Activated CD8-positive, alpha-beta memory T cell treated with anti-CD3 and anti-CD28 coated beads for 48 hours (primary cell): ENCODE measurements at regions not wholly inside any gene's neighbourhood (a gene's known extent, or its start where the extent isn't known, plus 50 kb on each side); places are given as distances from the start of the nearest gene placed in this dataset.
"Not testable (repeated sequence)": the region's sequence is repeated elsewhere in the genome, so short reads cannot be mapped to it uniquely, and the experiment has no call there.

ENCODE experiments used
- DNase-seq, 3 experiments: peaks; one replicate each; pipeline ENCODE4 v3.0.0-alpha.2; 2020; ENCODE audit warnings: low read depth in 2 of 3, low spot score in 2 of 3

DNA sequence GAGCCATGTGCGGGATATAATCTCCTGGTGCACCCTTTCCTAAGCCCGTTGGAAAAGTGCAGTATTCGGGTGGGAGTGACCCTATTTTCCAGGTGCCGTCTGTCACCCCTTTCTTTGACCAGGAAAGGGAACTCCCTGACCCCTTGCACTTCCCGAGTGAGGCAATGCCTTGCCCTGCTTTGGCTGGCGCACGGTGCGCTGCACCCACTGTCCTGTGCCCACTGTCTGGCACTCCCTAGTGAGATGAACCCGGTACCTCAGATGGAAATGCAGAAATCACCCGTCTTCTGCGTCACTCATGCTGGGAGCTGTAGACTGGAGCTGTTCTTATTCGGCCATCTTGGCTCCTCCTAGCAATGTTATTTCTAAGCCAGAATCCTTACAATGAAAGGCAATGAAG lies 121.1 kb downstream of the TAF11L14 start:
- DNase-seq = not testable (repeated sequence)

DNA sequence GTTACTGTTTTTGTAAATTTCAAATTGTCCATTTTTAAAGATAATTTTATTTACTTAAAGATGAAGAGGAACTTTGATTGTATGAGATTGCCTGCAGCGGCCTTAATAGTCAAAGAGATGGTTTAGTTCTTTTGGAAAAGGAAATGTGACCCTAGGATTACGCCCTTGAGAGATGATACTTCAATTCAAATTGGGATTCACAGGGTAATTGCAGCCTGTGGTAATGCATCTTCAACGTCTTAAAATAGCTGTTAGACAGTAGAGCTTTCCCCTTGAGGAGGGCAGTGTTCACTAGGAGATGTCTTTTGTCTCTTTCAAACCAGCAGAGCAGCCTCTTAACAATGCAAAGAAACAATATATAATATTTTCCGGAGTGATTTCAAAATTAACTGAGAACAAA lies 127.1 kb downstream of the TAF11L14 start:
- DNase-seq = no peak

DNA sequence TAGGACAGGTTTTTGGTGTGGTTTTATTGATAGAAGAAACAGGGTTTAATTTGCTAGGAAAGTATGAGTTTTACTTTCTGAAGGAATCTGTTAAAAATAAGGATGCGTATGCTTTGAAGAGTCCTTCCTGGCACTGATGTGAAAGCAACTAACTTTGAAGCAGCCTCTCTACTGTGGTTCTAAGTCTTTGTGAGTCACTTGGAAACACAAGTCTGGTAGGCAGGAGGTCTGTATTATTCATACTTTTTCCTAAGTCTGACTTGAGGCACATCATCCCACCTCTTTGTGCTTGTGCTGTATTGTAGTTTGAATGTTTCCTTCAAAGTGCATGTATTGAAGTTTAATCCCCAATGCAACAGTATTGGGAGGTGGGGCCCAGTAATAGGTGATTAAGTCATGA lies 129.0 kb downstream of the TAF11L14 start:
- DNase-seq = no peak

DNA sequence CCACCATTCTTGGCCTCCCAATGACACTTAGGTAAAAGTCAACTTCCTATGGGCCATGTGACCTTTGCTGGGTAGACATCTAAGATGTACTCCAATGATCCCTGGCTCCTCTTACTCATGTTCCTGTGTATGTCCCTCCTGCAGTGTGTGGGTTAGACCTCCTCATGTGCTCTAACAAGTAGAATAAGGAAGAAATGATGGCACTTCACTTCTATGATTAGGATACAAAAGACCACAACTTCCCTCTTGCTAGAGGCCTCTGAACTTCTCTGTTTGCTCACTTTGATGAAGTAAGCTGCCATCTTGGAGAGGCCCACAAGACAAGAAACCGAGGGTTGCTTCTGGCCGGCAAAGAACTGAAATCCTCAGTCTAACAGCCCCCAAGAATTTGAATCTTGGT lies 131.8 kb downstream of the TAF11L14 start:
- no peak for DNase-seq

DNA sequence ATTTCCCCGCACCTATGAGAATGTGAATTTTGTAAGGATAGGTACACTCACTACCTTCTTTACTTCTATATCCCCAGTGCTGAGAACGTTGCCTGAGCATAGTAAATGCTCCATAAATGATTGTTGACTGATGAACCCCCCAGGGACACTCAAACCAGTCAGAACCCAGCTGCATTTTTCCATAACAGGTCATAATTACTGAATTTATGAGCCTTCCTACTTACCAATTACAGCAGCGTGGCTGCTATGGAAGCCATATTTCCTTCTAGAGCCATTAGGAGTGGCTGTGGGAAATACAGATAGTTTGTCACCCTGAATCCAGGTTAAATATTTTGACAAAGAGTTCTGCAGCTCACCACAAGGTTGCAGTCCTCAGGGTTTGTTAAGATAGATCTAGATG lies 135.0 kb downstream of the TAF11L14 start:
- no peak for DNase-seq

DNA sequence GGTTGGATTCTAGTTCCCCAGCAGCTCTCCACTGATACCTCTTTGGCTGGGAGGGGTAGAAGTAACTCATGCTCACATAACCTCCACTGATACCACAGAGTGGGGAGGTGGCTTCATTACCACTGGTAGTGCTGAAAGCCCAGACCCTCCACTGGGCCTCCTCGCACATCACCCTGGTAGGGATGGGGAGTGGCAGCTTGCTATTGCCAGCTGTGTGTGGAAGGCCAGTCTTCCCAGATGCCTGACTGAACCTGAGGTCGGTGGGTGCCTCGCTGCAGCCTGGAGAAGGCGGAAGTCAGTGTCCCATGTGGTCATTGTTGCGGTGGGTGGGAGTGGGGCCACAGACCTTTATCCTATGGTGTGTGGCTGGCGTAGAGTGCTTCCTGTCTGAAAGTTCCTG lies 138.0 kb downstream of the TAF11L14 start:
- DNase-seq = no peak

DNA sequence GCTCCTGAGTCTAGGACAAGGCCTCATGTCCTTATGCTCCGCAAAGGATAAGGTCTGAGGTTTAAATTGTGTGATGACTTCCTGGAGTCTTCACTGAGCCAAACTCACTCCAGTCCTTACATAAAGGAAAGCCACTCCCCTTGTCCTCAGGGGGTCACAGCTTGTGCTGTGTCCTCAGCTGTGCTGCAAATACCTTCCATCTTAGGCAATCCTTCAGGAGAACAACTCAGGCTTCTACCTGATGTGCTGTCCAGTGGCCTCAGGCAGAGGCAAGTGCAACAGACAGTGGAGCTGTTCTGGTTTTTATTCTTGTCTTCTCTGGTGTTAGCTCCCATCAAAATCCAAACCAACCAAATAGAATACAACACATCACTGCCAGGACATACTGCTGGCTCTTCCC lies 151.5 kb downstream of the TAF11L14 start:
- DNase-seq = no peak

DNA sequence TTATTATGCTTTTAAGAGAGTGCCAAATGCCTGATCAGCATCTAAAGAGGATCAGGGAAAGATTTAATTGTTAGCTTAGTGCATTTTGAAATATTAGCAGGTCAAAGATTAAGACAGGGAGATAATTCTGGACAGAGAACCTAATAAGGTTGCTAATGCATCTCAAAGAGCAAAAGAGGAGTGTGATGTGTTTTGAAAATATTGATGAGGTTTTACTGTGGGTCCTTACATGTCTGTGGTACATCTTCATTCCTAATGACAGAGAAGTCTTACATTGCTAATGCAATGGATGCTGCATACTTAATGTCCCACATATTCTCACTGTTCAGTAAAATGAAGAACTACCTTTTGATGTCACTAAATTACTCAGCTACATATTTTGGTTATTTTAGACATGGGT lies 154.1 kb downstream of the TAF11L14 start:
- DNase-seq = no peak

DNA sequence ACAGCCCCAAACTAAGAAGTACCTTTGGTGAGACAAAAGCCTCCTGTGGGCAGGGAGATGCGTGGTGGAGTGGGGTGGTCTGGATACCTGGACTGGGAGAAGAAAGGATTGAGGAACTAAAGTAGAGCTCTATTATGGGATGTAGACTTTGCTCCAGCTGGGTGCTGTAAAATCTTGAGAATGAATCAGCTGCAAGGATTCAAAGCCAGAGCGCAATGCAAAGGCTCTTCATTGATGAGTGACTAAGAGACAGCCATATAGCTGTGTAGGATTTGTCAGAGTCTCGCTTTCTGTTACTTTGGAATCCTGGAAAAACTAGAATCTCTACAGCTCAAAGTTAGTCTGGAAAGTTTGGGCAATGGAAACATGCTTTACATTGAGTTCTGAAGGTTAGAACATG lies 159.9 kb downstream of the TAF11L14 start:
- DNase-seq = no peak

DNA sequence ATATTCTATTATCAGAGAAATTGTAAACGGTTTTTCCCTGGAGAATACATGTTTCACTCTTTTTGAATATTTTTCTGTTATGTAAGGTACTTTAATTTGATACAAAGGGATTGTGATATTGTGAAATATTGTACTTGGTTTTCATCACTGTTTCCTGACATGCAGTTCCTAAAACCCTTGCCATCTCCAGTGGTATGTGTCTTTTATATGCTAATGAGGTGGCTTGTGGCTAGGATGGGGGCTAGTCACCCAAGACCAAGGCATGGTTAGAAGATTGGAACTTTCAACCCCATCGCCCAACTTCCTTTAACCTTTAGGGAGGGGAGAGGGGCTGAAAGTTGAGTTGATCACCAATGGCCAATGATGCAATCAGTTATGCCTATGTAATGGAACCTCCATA lies 160.6 kb downstream of the TAF11L14 start:
- no peak for DNase-seq

DNA sequence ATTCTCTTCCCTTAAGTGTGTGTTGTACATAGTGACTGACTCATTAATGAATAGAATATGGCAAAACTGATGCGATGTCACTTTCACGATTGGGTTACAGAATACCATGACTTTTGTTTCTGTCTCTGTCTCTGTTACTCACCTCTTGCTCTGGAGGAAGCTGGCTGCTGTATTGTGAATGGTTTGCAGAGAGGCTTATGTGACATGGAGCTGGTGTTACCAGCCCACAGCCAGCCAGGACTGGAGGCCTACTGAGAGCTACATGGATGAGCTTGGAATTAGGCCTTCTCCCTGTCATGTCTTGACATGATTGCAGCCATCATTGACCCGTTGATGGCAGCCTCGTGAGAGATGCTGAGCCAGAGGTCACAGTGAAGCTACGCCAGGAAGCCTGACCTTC lies 161.9 kb downstream of the TAF11L14 start:
- no peak for DNase-seq

DNA sequence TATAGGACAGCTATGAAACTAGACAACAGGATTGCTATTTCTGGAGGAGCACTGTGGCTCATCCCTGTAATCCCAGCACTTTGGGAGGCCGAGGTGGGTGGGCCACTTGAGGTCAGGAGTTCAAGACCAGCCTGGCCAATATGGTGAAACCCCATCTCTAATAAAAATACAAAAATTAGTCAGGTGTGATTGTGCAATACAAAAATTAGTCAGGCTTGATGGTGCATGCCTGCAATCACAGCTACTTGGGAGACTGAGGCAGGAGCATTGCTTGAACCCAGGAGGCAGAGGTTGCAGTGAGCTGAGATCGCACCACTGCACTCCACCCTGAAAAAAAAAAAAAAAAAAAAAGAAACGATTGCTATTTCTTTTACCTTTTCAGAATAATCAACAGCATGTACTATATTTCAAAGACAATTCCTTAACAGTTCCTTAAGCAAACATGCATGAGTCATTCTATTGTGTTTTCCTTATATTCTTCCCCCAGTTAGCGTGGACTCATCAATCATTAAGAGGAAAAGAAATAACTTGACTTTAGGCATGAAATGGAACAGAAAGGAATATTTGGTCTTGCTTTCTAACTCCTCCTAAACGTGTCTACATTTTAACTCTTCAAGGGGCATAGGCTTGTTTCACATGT lies 162.6 kb downstream of the TAF11L14 start:
- no peak for DNase-seq

DNA sequence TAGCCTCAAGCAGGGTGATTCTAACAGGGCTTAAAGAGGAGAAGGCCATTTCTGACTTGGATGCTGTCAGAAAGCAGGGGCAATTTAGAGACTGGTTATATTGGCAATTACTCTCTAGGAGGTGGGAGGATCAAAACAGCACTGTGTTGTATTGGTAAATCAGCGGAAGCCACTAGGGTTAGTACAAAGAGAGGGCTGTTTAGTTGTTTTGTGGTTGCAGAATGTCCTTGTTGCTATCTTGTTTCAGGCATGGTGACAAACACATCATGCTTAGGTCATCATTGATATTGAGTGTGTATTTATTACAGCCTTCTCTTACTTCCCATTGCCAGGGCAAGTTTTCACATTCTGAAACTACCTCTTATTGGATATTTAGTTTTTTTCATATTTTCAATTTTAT lies 165.3 kb downstream of the TAF11L14 start:
- DNase-seq = no peak

DNA sequence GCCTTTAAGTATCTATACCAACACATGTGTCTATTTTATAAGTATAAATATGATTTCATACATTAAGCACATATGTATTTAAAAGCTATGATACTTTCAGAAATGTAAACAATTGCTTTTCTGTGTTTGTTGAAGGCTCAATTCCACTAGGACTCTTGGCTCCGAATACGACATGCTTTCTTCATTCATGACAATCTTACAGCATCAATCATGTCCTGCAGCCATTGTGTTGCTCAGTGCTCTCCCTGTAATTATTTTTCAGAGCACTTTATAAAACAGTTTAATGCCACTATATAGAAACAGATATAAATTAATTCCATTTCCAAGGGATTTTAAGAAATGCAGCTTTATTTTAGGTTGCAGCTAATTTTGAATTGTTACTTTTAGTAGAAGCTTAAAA lies 167.3 kb downstream of the TAF11L14 start:
- no peak for DNase-seq

DNA sequence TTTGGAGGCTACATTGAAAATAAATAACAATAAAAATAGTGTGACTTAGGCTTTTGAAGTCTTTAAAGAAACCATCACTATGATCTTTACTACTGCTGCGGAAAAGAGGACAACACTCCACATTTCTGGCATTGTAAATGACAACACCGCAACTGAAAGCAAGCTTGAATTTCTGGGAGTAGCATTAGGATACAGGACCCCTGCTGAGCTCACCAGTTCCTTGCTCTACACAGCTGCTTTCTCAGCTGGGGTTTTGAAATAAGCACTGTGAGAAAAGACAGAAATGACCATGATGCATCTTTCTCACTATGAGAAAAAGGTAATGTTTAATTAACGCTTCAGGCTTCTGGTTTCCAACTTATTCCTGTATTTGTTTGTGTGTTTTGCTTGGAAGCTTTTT lies 168.0 kb downstream of the TAF11L14 start:
- DNase-seq = no peak

DNA sequence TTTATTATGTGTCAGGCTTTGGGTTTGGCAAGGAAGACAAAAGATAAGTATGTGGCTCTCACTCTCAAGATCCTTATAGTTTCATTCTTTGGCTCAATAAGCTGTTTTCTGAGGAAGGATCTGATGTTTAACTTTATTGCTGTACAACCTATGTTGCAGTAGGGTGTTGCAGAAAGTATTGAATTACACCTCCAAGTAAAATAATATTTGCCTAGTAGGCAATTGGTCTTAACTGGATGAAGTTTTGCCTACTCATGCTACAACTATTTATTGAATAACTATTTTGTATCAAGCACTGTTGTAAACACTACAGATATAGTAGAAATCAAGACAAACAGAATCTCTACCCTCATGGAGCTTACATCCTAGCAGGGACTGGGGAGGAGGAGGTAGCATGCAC lies 169.7 kb downstream of the TAF11L14 start:
- no peak for DNase-seq

DNA sequence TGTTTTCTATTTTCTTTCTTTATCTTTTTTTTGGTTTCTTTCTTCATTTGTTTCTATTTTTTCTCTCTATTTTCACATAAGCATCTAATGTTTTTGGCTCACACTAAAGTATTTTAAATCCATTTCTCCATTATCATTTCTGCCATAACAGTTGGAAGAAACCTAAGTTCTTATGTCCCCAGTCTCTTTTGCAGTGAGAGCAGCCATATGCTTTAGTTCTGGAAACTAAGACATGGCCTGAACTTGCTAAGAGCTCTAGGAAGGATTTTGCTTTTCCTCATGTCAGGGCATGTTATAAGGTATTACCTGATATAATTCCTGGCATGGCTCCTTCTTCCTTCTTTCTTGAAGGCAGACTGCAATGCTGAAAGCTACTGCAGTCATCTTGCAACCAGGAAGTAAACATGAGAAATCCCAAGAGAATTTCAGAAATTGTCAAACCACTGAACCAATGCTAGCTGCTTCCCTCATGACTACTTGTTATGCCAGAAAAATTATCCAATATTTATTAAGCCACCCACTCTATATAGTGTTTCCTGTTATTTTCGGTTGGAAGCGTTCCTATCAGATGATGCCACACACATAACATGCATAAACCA lies 171.1 kb downstream of the TAF11L14 start:
- DNase-seq = no peak

DNA sequence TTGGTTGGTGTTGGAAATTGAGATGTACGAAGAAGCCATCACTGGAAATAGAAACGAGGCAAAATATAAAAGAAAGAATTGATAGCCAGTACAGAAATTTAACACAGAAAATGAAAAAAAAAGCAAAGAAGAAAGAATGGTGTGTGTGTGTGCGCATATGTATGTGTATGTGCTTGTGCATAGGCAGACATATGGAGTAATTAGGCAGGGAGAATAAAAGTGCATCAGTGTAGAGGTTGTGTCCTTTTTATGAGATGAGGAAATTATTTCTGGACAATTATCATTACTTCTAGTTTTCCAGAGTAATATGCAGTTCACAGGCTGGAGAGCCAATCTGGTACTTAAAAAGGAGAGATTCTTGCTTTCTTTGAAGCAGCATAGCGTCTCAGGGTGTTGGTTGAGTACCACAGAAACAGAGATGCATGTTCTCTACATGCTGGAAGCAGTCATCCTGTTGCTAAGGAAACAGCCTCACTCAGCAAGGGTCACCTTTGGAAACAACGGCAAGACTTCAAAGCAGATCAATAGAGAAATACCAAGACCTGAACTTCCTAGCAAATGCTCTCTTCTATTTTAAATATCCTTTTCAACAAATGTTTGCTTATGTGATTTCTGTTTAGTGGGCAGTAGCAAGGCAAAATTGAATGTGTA lies 172.7 kb downstream of the TAF11L14 start:
- DNase-seq = no peak

DNA sequence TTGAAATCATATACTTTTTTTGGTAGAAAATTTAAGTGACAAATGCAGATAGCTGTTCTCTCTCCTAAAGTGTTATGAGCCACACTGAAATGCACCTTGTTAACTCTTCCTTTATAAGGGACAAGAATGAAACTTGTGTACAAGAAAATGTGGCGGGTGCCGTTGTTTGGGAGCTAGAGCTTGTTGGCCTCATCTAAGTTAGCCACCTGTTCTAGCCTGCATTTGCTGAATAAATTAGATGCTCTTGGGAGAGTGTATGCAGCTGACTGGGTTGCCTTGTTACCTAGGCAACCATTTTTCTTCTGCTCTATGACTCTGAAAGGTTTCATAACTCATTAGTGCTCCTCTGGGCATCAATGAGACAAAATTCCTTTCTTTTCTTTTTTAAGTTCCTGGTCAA lies 174.3 kb downstream of the TAF11L14 start:
- no peak for DNase-seq

DNA sequence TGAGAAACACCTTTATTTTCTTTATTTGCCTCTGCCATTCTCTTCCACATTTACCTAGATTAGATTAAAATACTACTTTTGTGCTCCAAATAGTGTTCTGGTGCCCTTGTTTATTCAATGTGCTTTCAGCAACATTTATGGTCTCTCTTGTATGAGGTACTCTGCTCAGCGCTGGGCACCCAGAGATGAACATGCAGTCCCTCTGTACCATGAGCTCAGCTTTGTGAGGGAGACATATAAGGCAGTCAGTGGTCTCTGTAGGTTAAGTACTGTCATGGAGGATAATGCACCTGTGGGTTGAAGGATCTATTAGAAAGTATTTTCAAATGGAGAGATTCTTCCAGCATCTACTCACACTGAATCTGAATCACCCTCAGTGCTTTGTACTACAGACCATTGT lies 176.5 kb downstream of the TAF11L14 start:
- no peak for DNase-seq

DNA sequence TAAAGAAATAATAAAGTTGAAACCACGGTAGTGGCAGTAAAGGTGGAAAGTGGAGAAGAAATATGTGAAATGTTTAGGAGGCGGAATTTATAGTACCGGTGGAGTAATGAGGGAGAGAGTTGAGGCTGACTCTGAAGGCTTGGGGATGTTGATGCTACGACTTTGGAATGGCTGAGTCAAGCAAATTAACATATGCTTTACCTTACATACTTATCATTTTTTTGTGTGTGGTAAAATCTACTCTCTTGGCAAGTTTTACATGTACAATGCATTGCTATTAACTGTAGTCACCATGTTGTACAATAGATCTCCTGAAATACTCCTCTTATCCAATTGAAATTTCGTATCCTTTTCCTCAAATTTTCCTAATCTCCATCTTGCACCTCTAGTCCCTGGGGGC lies 179.0 kb downstream of the TAF11L14 start:
- no peak for DNase-seq

DNA sequence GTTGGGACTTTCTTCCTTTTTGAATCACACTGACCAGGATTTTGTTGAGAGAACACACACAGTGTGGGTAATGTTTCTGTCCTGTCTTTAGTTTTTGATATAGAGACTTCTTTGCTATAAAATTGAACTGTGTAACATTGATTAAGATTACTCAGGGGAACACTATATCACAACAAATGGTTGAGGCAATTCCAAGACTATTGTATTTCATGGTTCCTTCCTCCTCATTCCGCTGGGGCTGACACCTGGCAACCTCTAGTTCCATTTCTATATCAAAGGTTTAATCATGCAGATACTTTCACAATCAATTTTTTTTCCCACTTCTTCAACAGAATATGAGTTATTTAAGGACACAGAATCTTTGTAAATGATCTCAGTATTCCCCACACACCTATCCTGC lies 182.2 kb downstream of the TAF11L14 start:
- no peak for DNase-seq

DNA sequence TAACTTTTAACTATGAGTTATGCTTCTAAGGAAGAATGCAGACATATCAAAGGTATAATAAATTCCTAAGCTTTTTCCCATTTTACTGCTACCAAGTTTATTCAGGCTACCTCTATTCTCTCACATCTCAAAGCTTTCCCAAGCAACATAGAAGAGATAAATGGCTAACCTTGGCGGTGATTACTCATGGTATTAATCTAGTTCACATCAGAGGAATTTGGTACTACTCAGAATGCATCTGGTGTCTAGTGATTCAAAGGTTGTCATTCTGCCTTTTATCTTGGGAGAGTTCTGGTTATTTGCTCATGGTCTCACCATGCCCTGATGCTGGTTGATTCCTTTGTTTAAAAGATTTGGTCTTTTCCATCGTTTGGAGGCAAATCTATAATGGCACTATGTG lies 182.7 kb downstream of the TAF11L14 start:
- DNase-seq = no peak
